ENCODE measurements at regions not wholly inside any gene's neighbourhood (a gene's known extent, or its start where the extent isn't known, plus 50 kb on each side); places are given as distances from the start of the nearest gene placed in this dataset.
"Not testable (repeated sequence)": the region's sequence is repeated elsewhere in the genome, so short reads cannot be mapped to it uniquely, and the experiment has no call there.

GRCh38 chr3:166582236-166582635, 745.0 kb upstream of the BCHE start:
- Histone ChIP-seq H3K4me3 (ENCODE audit: low read depth, low read length) (no peak overlapping the region), H3K27me3 (ENCODE audit: control insufficient read depth, insufficient read depth, low read length) (no peaks in the 10 kb centered on the region), H3K27ac (ENCODE audit: low read depth, low read length) (no peak overlapping the region), H3K9me3 (ENCODE audit: control insufficient read depth, insufficient read depth, low read length) (no peaks in the 10 kb centered on the region)
- ChIA-PET CTCF (no interaction called here), POLR2A (no interaction called here)
- DNase-seq (ENCODE audit: low read depth, low spot score): no peak
- no peak for TF ChIP-seq CTCF (IDR thresholded peaks at IDR 0.05; ENCODE audit: low read depth, low read length)

GRCh38 chr3:166580561-166580960, 743.3 kb upstream of the BCHE start:
- ChIA-PET POLR2A (no interaction called here), CTCF (no interaction called here)
- H3K27me3 ChIP-seq (ENCODE audit: control insufficient read depth, insufficient read depth, low read length): no peaks in the 10 kb centered on the region
- no peak for TF ChIP-seq CTCF (IDR thresholded peaks at IDR 0.05; ENCODE audit: low read depth, low read length)
- no peaks in the 10 kb centered on the region for H3K9me3 ChIP-seq (ENCODE audit: control insufficient read depth, insufficient read depth, low read length)
- no peak overlapping the region for H3K4me3 ChIP-seq (ENCODE audit: low read depth, low read length)
- DNase-seq (ENCODE audit: low read depth, low spot score): no peak
- no peak overlapping the region for H3K27ac ChIP-seq (ENCODE audit: low read depth, low read length)

GRCh38 chr3:166575161-166575560, 737.9 kb upstream of the BCHE start:
- ChIA-PET CTCF (no interaction called here), POLR2A (no interaction called here)
- Histone ChIP-seq H3K27me3 (ENCODE audit: control insufficient read depth, insufficient read depth, low read length) (no peaks in the 10 kb centered on the region), H3K9me3 (ENCODE audit: control insufficient read depth, insufficient read depth, low read length) (no peaks in the 10 kb centered on the region), H3K27ac (ENCODE audit: low read depth, low read length) (no peak overlapping the region), H3K4me3 (ENCODE audit: low read depth, low read length) (no peak overlapping the region)
- no peak for TF ChIP-seq CTCF (IDR thresholded peaks at IDR 0.05; ENCODE audit: low read depth, low read length)
- DNase-seq (ENCODE audit: low read depth, low spot score): no peak

DNA sequence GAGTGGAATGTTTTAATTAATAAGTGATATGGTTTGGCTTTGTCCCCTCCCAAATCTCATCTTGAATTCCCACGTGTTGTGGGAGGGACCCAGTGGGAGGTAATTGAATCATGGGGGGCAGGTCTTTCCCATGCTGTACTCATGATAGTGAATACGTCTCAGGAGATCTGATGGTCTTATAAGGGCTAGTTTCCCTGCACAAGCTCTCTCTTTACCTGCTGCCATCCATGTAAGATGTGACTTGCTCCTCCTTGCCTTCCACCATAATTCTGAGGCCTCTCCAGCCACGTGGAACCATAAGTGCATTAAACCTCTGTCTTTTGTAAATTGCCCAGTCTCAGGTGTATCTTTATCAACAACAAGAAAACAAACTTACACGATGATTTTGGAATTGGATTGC, 734.5 kb upstream of the BCHE start:
- POLR2A ChIA-PET; CTCF ChIA-PET; H3K27ac ChIP-seq (ENCODE audit: low read depth, low read length): not testable (repeated sequence)

DNA sequence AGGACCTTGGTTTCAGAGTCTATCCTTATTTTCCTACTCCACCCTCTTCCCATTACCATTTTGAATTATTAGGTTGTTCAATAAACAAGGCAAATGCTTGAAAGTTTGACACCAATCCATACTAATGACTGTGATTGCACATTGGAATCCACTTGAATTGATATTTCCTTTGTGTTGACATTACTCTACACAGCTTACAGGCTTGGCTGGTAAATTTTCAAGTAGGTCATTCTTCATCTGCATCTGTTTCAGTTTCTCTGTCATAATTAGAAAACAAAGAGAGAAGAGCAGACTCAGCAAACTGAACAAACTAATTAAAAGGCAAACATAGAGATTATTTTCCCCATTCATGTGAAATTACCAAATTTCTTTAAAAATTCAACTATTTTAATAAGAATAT, 732.9 kb upstream of the BCHE start:
- Histone ChIP-seq H3K9me3 (ENCODE audit: control insufficient read depth, insufficient read depth, low read length) (no peaks in the 10 kb centered on the region), H3K4me3 (ENCODE audit: low read depth, low read length) (no peak overlapping the region), H3K27me3 (ENCODE audit: control insufficient read depth, insufficient read depth, low read length) (no peaks in the 10 kb centered on the region), H3K27ac (ENCODE audit: low read depth, low read length) (no peak overlapping the region)
- no peak for TF ChIP-seq CTCF (IDR thresholded peaks at IDR 0.05; ENCODE audit: low read depth, low read length)
- ChIA-PET CTCF (interaction anchor here (0.6 kb wide), 1 partner anchor 675 kb away, joined by 5 read pairs; no protein-coding TSS in a partner anchor), POLR2A (no interaction called here)
- DNase-seq (ENCODE audit: low read depth, low spot score): no peak

More for the DNA sequence above, 734.5 kb upstream of the BCHE start:
- not testable (repeated sequence) for DNase-seq (ENCODE audit: low read depth, low spot score); H3K4me3 ChIP-seq (ENCODE audit: low read depth, low read length); H3K27me3 ChIP-seq (ENCODE audit: control insufficient read depth, insufficient read depth, low read length); H3K9me3 ChIP-seq (ENCODE audit: control insufficient read depth, insufficient read depth, low read length)

DNA sequence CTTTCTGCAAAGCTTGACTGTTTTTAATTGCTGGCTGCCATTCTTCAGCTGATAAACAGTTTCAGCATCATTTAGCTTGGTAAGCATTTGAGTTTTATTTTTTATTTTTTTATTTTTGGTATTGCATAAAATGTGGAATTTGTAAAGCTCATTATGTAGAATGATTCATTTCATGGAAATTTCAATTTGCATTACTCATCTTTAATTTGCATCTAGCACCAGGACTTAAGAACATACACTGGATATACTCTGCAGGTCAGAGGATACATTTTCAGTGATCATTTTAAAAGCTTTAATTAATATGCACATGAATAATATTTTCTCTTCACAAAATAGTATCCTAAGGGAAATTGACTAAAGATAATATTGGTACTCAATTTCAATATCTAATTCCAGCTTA, 732.4 kb upstream of the BCHE start:
- Histone ChIP-seq H3K9me3 (ENCODE audit: control insufficient read depth, insufficient read depth, low read length) (no peaks in the 10 kb centered on the region), H3K4me3 (ENCODE audit: low read depth, low read length) (no peak overlapping the region), H3K27me3 (ENCODE audit: control insufficient read depth, insufficient read depth, low read length) (no peaks in the 10 kb centered on the region), H3K27ac (ENCODE audit: low read depth, low read length) (no peak overlapping the region)
- TF ChIP-seq CTCF (IDR thresholded peaks at IDR 0.05; ENCODE audit: low read depth, low read length): no peak
- ChIA-PET CTCF (no interaction called here), POLR2A (no interaction called here)
- DNase-seq (ENCODE audit: low read depth, low spot score): no peak

Measured in AG04450 (cell line).